Common myeloid progenitor, CD34-positive (primary cell): ENCODE measurements at regions not wholly inside any gene's neighbourhood (a gene's known extent, or its start where the extent isn't known, plus 50 kb on each side); places are given as distances from the start of the nearest gene placed in this dataset.

Source experiments
- CTCF ChIA-PET: fragments of 350-600 bp; sonication (Branson Sonifier 250); formaldehyde crosslinking; loops from one replicate; lab custom pipeline; 2021; ENCODE audit warnings: antibody characterized with exemption; lab: Charles Lee
- POLR2A ChIA-PET: fragments of 350-600 bp; sonication (Branson Sonifier 250); formaldehyde crosslinking; loops from one replicate; lab custom pipeline; 2021; ENCODE audit warnings: antibody characterized with exemption; lab: Charles Lee
- DNase-seq, 3 donors: peaks; one replicate each; pipeline versions ENCODE4 v3.0.0 to v3.0.0-alpha.2; 2013
- H3K27ac ChIP-seq, 2 experiments: 1 replicate in 1 of 2; 2 replicates in 1 of 2; pipeline ENCODE4 v1.7.0; 2013; ENCODE audit warnings: inconsistent platforms in 2 of 2, low read length in 2 of 2, mild to moderate bottlenecking in 2 of 2, low read depth in 1 of 2, moderate library complexity in 1 of 2; ENCODE audit not compliant: severe bottlenecking in 2 of 2, insufficient read depth in 1 of 2, poor library complexity in 1 of 2
- H3K27me3 ChIP-seq, 5 experiments: replicated peaks in 2 of 5; 1 replicate in 3 of 5; 2 replicates in 2 of 5; pipeline versions ENCODE4 v1.6.1 to v1.7.0; 2013; ENCODE audit warnings: low read length in 4 of 5, mild to moderate bottlenecking in 2 of 5, moderate library complexity in 2 of 5, inconsistent platforms in 1 of 5; ENCODE audit not compliant: insufficient read depth in 5 of 5, control insufficient read depth in 4 of 5
- H3K36me3 ChIP-seq, 4 experiments: 1 replicate in 2 of 4; 2 replicates in 2 of 4; pipeline versions ENCODE4 v1.6.1 to v1.7.0; 2013; ENCODE audit warnings: low read length in 3 of 4, control low read depth in 1 of 4, mild to moderate bottlenecking in 1 of 4; ENCODE audit not compliant: control insufficient read depth in 4 of 4, insufficient read depth in 4 of 4
- H3K4me1 ChIP-seq, 4 experiments: 1 replicate in 3 of 4; 2 replicates in 1 of 4; pipeline versions ENCODE4 v1.6.1 to v1.7.1; 2013; ENCODE audit warnings: low read length in 3 of 4, mild to moderate bottlenecking in 3 of 4, control low read depth in 1 of 4, inconsistent platforms in 1 of 4, moderate library complexity in 1 of 4; ENCODE audit not compliant: control insufficient read depth in 4 of 4, insufficient read depth in 4 of 4; ENCODE audit errors: control extremely low read depth in 1 of 4
- H3K4me3 ChIP-seq, 7 experiments: 1 replicate in 4 of 7; 2 replicates in 3 of 7; pipeline versions ENCODE4 v1.5.1 to v1.7.0; 2013; ENCODE audit warnings: mild to moderate bottlenecking in 7 of 7, low read length in 6 of 7, moderate library complexity in 6 of 7, inconsistent platforms in 2 of 7, low read depth in 2 of 7, control low read depth in 1 of 7; ENCODE audit not compliant: insufficient read depth in 4 of 7, control insufficient read depth in 1 of 7; ENCODE audit errors: extremely low read depth in 1 of 7
- H3K9me3 ChIP-seq, 5 experiments: 1 replicate in 4 of 5; 2 replicates in 1 of 5; pipeline versions ENCODE4 v1.6.1 to v1.7.1; 2013; ENCODE audit warnings: low read length in 4 of 5, mild to moderate bottlenecking in 2 of 5, inconsistent platforms in 1 of 5, low read depth in 1 of 5, moderate library complexity in 1 of 5; ENCODE audit not compliant: control insufficient read depth in 4 of 5, insufficient read depth in 2 of 5; ENCODE audit errors: control extremely low read depth in 1 of 5
- WGBS: methylation state at CpG from one replicate; pipeline ENCODE4 v1.1.5; 2013; ENCODE audit not compliant: insufficient coverage; 5-methylcytosine and 5-hydroxymethylcytosine counted together

DNA sequence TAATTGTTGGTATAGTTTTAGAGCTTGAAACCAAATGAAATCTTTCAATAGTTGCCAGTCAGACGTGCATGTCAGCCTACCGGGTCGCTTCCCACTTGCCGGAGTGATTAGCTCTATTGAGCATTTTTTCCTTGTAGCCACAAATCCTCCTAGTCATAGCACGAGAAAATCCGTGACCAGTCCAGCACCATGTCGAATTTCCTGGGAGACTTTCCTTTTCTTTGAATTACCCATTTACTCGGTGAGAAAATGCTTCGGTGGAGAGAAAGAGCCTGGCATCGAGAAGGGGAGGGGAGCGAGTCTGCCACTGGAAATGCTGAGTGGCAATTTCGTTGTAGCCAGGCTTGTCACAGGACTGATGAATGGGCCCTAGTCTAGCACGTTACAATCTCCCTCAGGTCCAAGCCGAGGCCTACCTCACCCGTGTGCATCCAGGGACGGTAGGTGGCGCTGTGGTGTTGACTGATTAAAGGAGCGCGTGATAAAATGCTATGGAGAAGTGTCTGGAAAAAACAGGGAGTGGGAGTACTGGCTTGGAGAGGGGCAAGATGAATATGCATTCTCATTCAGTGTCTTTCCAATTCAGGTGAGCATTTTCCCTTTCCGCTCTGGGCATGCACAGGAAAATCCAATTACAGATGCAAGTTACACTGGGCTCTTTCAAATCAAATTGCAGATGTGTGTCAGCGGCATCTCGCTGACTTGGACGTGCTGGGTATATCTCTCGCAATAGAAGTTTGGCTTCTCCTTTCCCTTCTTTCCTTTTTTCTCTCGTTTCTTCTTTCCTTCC is 238.8 kb downstream of the EDEM1 start:
- H3K9me3 ChIP-seq = no peaks in the 10 kb centered on the region
- H3K4me3 ChIP-seq = peak overlapping the region in 1 of 7 experiments; percentile 2
- H3K4me1 ChIP-seq = peaks cover 22 to 66% (median 52%) of the 10 kb centered on the region in 4 experiments
- no peak overlapping the region for H3K27ac ChIP-seq
- H3K27me3 ChIP-seq = no peaks in the 10 kb centered on the region
- ChIA-PET CTCF (interaction anchor here (0.7 to 3.4 kb wide), 20 partner anchors 10 to 351 kb away, joined by 3 to 14 read pairs (median 3); no protein-coding TSS in a partner anchor), POLR2A (no interaction called here)
- no peaks in the 10 kb centered on the region for H3K36me3 ChIP-seq
- peak; percentile 85 to 91 (median 91) for DNase-seq
- WGBS = 35% methylated on average over 20 of the region's 25 CpGs

DNA sequence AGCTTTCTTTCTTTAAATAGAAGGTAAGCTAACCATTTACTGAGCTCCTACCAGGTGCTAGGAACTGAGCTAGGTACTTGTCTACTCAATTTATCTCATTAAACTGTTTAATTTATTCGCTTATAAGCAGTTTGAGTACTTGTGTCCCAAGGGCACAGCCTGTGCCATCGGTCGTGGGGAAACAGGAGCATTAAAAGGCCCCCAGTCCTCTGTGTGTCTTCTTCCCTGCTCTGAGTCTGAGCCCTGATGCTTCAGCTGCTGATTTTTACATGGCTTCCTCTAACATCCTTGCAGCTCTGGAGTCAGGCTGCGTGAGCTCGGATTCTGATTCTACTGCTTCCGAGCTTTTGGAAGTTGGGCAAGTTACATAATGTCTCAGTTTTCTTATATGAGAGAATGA is 239.5 kb downstream of the EDEM1 start:
- Histone ChIP-seq H3K27me3 (no peaks in the 10 kb centered on the region), H3K36me3 (no peaks in the 10 kb centered on the region), H3K4me1 (peaks cover 22 to 73% (median 56%) of the 10 kb centered on the region in 4 experiments), H3K9me3 (no peaks in the 10 kb centered on the region), H3K27ac (no peak overlapping the region), H3K4me3 (no peak overlapping the region)
- POLR2A ChIA-PET = no interaction called here
- WGBS = 95% methylated on average over 3 of the region's 6 CpGs
- DNase-seq = peak in 1 of 3 donors; percentile 15
- CTCF ChIA-PET = interaction anchor here (0.6 to 3.4 kb wide), 17 partner anchors 11 to 1370 kb away, joined by 3 to 14 read pairs (median 3); no protein-coding TSS in a partner anchor

GRCh38 chr3:5427938-5428337 is 240.4 kb downstream of the EDEM1 start:
- Histone ChIP-seq H3K4me3 (no peak overlapping the region), H3K36me3 (no peaks in the 10 kb centered on the region), H3K27me3 (no peaks in the 10 kb centered on the region), H3K9me3 (no peaks in the 10 kb centered on the region), H3K4me1 (peaks cover 20 to 77% (median 54%) of the 10 kb centered on the region in 4 experiments), H3K27ac (peak overlapping the region in 1 of 2 experiments; percentile 90)
- POLR2A ChIA-PET = no interaction called here
- DNase-seq = peak in 1 of 3 donors; percentile 10
- CTCF ChIA-PET = interaction anchor here (0.9 to 3.4 kb wide), 9 partner anchors 65 to 1369 kb away, joined by 3 to 14 read pairs (median 3); no protein-coding TSS in a partner anchor
- no CpG with 5 or more reads among the region's 3 CpGs for WGBS

- no peaks in the 10 kb centered on the region for H3K36me3 ChIP-seq
- POLR2A ChIA-PET = no interaction called here
- CTCF ChIA-PET = interaction anchor here (0.7 to 3.4 kb wide), 10 partner anchors 9 to 775 kb away, joined by 3 to 14 read pairs (median 3); no protein-coding TSS in a partner anchor
These were observed 241.4 kb downstream of the EDEM1 start for GRCh38 chr3:5428607-5429516.

DNA sequence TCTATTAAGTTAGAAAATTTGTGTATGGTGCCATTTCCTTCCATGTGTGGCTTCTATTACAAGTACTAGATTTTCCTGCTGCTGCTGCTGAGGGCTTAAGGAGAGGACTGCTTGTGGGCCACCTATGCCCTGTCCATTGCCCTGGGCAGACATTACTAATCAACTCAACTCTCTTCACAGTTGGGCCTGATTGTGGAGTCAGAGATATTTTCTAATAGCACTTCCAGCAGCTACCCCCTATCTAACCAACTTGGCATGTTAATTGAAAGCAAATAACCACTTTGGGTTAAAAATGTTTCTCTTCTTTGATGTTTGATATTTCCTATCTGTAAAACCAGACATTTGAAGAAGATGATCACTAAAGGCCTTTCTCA is 242.0 kb downstream of the EDEM1 start:
- no peak for DNase-seq
- ChIA-PET CTCF (interaction anchor here (1.0 to 3.4 kb wide), 4 partner anchors 8 to 304 kb away, joined by 3 to 9 read pairs (median 4); no protein-coding TSS in a partner anchor), POLR2A (no interaction called here)
- H3K4me1 ChIP-seq = peaks cover 13 to 68% (median 48%) of the 10 kb centered on the region in 4 experiments
- peak overlapping the region in 2 of 7 experiments; percentile 0 to 6 for H3K4me3 ChIP-seq
- peak overlapping the region; percentile 89 to 90 for H3K27ac ChIP-seq
- no peaks in the 10 kb centered on the region for H3K36me3 ChIP-seq
- no peaks in the 10 kb centered on the region for H3K27me3 ChIP-seq
- no peaks in the 10 kb centered on the region for H3K9me3 ChIP-seq

More at GRCh38 chr3:5428607-5429516, 241.4 kb downstream of the EDEM1 start:
- Histone ChIP-seq H3K9me3 (no peaks in the 10 kb centered on the region), H3K27me3 (no peaks in the 10 kb centered on the region), H3K27ac (peak overlapping the region; percentile 89 to 90), H3K4me1 (peaks cover 13 to 68% (median 48%) of the 10 kb centered on the region in 4 experiments), H3K4me3 (peak overlapping the region in 4 of 7 experiments; percentile 5 to 52 (median 40))
- WGBS = 0% methylated on average over 4 of the region's 10 CpGs
- DNase-seq = peak; percentile 98 to 99 (median 99)

DNA sequence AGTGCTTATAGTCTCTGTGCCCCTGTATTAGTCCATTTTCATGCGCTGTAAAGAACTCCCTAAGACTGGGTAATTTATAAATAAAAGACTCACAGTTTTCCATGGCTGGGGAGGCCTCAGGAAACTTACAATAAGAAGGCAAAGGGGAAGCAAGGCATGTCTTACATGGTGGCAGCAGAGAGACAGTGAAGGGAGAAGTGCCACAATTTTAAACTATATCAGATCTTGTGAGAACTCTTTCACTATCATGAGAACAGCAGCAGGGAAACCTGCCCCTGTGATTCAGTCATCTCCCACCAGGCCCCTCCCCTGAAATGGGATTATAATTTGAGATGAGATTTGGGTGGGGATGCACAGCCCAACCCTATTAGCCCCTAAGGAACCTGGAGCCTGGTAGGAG is 243.2 kb downstream of the EDEM1 start:
- peak in 1 of 3 donors; percentile 13 for DNase-seq
- H3K9me3 ChIP-seq = no peaks in the 10 kb centered on the region
- 100% methylated on average over 1 of the region's 1 CpG for WGBS
- ChIA-PET POLR2A (no interaction called here), CTCF (no interaction called here)
- peak overlapping the region; percentile 89 to 90 for H3K27ac ChIP-seq
- peaks cover 13 to 70% (median 48%) of the 10 kb centered on the region in 4 experiments for H3K4me1 ChIP-seq
- no peaks in the 10 kb centered on the region for H3K36me3 ChIP-seq
- no peaks in the 10 kb centered on the region for H3K27me3 ChIP-seq
- no peak overlapping the region for H3K4me3 ChIP-seq
